Colonic mucosa (tissue), 4 donors: ENCODE measurements at regions not wholly inside any gene's neighbourhood (a gene's known extent, or its start where the extent isn't known, plus 50 kb on each side); places are given as distances from the start of the nearest gene placed in this dataset.

Experiments
- DNase-seq: peaks from one replicate; pipeline ENCODE4 v3.0.0-alpha.2; 2020
- H3K27ac ChIP-seq: fragments of 200-600 bp; one replicate; pipeline ENCODE4 v1.8.0; 2021
- H3K27me3 ChIP-seq: fragments of 200-600 bp; one replicate; pipeline ENCODE4 v1.8.0; 2021
- H3K36me3 ChIP-seq: fragments of 200-600 bp; one replicate; pipeline ENCODE4 v1.8.0; 2021
- H3K4me1 ChIP-seq: fragments of 200-600 bp; one replicate; pipeline ENCODE4 v1.8.0; 2021; ENCODE audit warnings: mild to moderate bottlenecking
- H3K4me3 ChIP-seq: fragments of 200-600 bp; one replicate; pipeline ENCODE4 v1.8.0; 2021
- H3K9ac ChIP-seq, 2 donors: one replicate each; pipeline ENCODE4 v1.7.0; 2013; ENCODE audit warnings: control low read depth in 2 of 2, low read depth in 2 of 2, low read length in 2 of 2
- H3K9me3 ChIP-seq: fragments of 200-600 bp; one replicate; pipeline ENCODE4 v1.8.0; 2021
- CTCF ChIP-seq: fragments of 200-600 bp; IDR thresholded peaks from one replicate; pipeline ENCODE4 v1.8.0; 2022; ENCODE audit warnings: antibody characterized with exemption, mild to moderate bottlenecking
- intact Hi-C: fragments of 100-400 bp; cut with DNase I; formaldehyde crosslinking; loops from one replicate; pipeline ENCODE4 v1.14.1; 2022
- donor health status: healthy.
- donor health status: DM: no; HTN: no; CAD: no.
- donor health status: DM: no; HTN: no; CAD: no.

GRCh38 chr6:81901551-81901966 lies 149.1 kb upstream of the TENT5A start:
- H3K27me3 ChIP-seq, result no peaks in the 10 kb centered on the region
- no peaks in the 10 kb centered on the region for H3K9me3 ChIP-seq
- TF ChIP-seq CTCF, result no peak
- no peak overlapping the region for H3K9ac ChIP-seq
- no peak overlapping the region for H3K27ac ChIP-seq
- DNase-seq, result no peak
- no peaks in the 10 kb centered on the region for H3K4me1 ChIP-seq
- intact Hi-C loops, result no loop called here
- H3K4me3 ChIP-seq, result no peak overlapping the region
- H3K36me3 ChIP-seq, result no peaks in the 10 kb centered on the region

- no peaks in the 10 kb centered on the region for H3K36me3 ChIP-seq
- H3K4me1 ChIP-seq, result no peaks in the 10 kb centered on the region
- no peak overlapping the region for H3K4me3 ChIP-seq
- TF ChIP-seq CTCF, result no peak
- no peaks in the 10 kb centered on the region for H3K27me3 ChIP-seq
- no peak overlapping the region for H3K27ac ChIP-seq
- intact Hi-C loops, result no loop called here
- H3K9me3 ChIP-seq, result no peaks in the 10 kb centered on the region
- no peak for DNase-seq
- no peak overlapping the region for H3K9ac ChIP-seq
These were observed 148.1 kb upstream of the TENT5A start for GRCh38 chr6:81900616-81901015.

GRCh38 chr6:81897793-81898192 lies 145.3 kb upstream of the TENT5A start:
- Histone ChIP-seq H3K4me3 (no peak overlapping the region), H3K4me1 (no peaks in the 10 kb centered on the region), H3K36me3 (no peaks in the 10 kb centered on the region), H3K9me3 (no peaks in the 10 kb centered on the region), H3K27ac (no peak overlapping the region), H3K9ac (no peak overlapping the region), H3K27me3 (no peaks in the 10 kb centered on the region)
- peak; percentile 66 for DNase-seq
- TF ChIP-seq CTCF, result no peak
- intact Hi-C loops, result no loop called here

GRCh38 chr6:81896525-81897503 lies 144.3 kb upstream of the TENT5A start:
- Histone ChIP-seq H3K36me3 (no peaks in the 10 kb centered on the region), H3K9ac (no peak overlapping the region), H3K4me1 (no peaks in the 10 kb centered on the region), H3K27me3 (no peaks in the 10 kb centered on the region), H3K4me3 (no peak overlapping the region), H3K9me3 (no peaks in the 10 kb centered on the region), H3K27ac (no peak overlapping the region)
- intact Hi-C loops, result no loop called here
- TF ChIP-seq CTCF, result no peak
- DNase-seq, result no peak

- Histone ChIP-seq H3K27me3 (no peaks in the 10 kb centered on the region), H3K9me3 (no peaks in the 10 kb centered on the region), H3K4me3 (no peak overlapping the region), H3K36me3 (no peaks in the 10 kb centered on the region), H3K9ac (no peak overlapping the region), H3K27ac (no peak overlapping the region), H3K4me1 (no peaks in the 10 kb centered on the region)
- intact Hi-C loops, result no loop called here
- no peak for DNase-seq
- no peak for TF ChIP-seq CTCF
These were observed 143.2 kb upstream of the TENT5A start for GRCh38 chr6:81895511-81896185.
